Tibial artery (tissue), 4 donors: ENCODE measurements at regions not wholly inside any gene's neighbourhood (a gene's known extent, or its start where the extent isn't known, plus 50 kb on each side); places are given as distances from the start of the nearest gene placed in this dataset.

Source experiments
- DNase-seq, 2 donors: peaks; one replicate each; pipeline ENCODE4 v3.0.0-alpha.2; 2019
- H3K27ac ChIP-seq, 2 donors: fragments of 200-600 bp; sonication (generic) in 1 of 2; 1 replicate in 1 of 2; 2 replicates in 1 of 2; pipeline ENCODE4 v1.5.1; 2018 to 2019; ENCODE audit warnings: mild to moderate bottlenecking in 1 of 2
- H3K27me3 ChIP-seq, 2 donors: fragments of 200-600 bp; sonication (generic) in 1 of 2; one replicate each; pipeline versions ENCODE4 v1.5.1 to v1.6.0; 2016 to 2019
- H3K36me3 ChIP-seq, 3 donors: fragments of 200-600 bp; sonication (generic) in 2 of 3; one replicate each; pipeline ENCODE4 v1.5.1; 2016 to 2019; ENCODE audit warnings: mild to moderate bottlenecking in 2 of 3
- H3K4me1 ChIP-seq, 4 donors: fragments of 200-600 bp; sonication (generic) in 2 of 4; 1 replicate in 3 of 4; 2 replicates in 1 of 4; pipeline ENCODE4 v1.5.1; 2016 to 2019
- H3K4me3 ChIP-seq, 2 donors: fragments of 200-600 bp; sonication (generic) in 1 of 2; 1 replicate in 1 of 2; 2 replicates in 1 of 2; pipeline ENCODE4 v1.5.1; 2018 to 2019; ENCODE audit warnings: mild to moderate bottlenecking in 2 of 2
- H3K9me3 ChIP-seq, 3 donors: fragments of 200-600 bp; sonication (generic) in 1 of 3; one replicate each; pipeline ENCODE4 v1.5.1; 2016 to 2019
- CTCF ChIP-seq, 2 experiments: fragments of 200-600 bp in 1 of 2; fragments of 450-650 bp in 1 of 2; IDR thresholded peaks; one replicate each; pipeline ENCODE4 v1.5.1; 2017 to 2019; ENCODE audit warnings: antibody characterized with exemption in 2 of 2, mild to moderate bottlenecking in 1 of 2, moderate library complexity in 1 of 2
- intact Hi-C: fragments of 100-400 bp; cut with DNase I; formaldehyde crosslinking; loops from one replicate; pipeline ENCODE4 v1.15.0; 2023; ENCODE audit warnings: low total_unique reads

GRCh38 chr10:27391325-27391724 lies 112.8 kb upstream of the RAB18 start:
- Histone ChIP-seq H3K27me3 (peaks cover 0 to 8% of the 10 kb centered on the region in 2 donors), H3K27ac (no peak overlapping the region), H3K9me3 (no peaks in the 10 kb centered on the region), H3K4me1 (no peaks in the 10 kb centered on the region), H3K36me3 (no peaks in the 10 kb centered on the region), H3K4me3 (no peak overlapping the region)
- DNase-seq: no peak
- intact Hi-C loops: no loop called here
- no peak for TF ChIP-seq CTCF (IDR thresholded peaks at IDR 0.05)

DNA sequence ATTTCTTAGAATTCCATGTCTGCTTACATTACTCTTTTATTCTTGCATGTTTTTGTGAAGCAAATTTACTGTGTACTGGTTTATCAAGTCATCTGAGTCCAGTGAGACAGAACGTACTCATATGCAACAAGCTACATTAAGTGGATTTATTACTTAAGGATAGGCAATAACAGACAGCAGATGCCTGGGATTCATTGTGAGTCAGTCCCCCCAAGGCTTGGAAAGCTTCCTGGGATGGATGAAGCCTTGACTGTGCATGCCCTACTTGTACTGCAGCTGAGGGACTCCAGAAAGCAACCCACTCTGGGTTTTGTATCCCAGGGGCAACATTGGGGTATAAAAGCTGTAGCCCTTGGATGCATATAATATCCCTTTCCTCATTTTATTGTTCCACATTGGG lies 113.4 kb upstream of the RAB18 start:
- Histone ChIP-seq H3K27me3 (peaks cover 0 to 8% of the 10 kb centered on the region in 2 donors), H3K36me3 (no peaks in the 10 kb centered on the region), H3K4me3 (no peak overlapping the region), H3K4me1 (no peaks in the 10 kb centered on the region), H3K27ac (no peak overlapping the region), H3K9me3 (no peaks in the 10 kb centered on the region)
- no peak for TF ChIP-seq CTCF (IDR thresholded peaks at IDR 0.05)
- no peak for DNase-seq
- intact Hi-C loops: no loop called here

GRCh38 chr10:27388761-27389399 lies 115.2 kb upstream of the RAB18 start:
- H3K27ac ChIP-seq: no peak overlapping the region
- H3K4me1 ChIP-seq: no peaks in the 10 kb centered on the region
- H3K4me3 ChIP-seq: no peak overlapping the region
- DNase-seq: peak in 1 of 2 donors; percentile 35
- H3K9me3 ChIP-seq: no peaks in the 10 kb centered on the region
- peaks cover 0 to 5% of the 10 kb centered on the region in 2 donors for H3K27me3 ChIP-seq
- no peak for TF ChIP-seq CTCF (IDR thresholded peaks at IDR 0.05)
- intact Hi-C loops: no loop called here
- no peaks in the 10 kb centered on the region for H3K36me3 ChIP-seq

DNA sequence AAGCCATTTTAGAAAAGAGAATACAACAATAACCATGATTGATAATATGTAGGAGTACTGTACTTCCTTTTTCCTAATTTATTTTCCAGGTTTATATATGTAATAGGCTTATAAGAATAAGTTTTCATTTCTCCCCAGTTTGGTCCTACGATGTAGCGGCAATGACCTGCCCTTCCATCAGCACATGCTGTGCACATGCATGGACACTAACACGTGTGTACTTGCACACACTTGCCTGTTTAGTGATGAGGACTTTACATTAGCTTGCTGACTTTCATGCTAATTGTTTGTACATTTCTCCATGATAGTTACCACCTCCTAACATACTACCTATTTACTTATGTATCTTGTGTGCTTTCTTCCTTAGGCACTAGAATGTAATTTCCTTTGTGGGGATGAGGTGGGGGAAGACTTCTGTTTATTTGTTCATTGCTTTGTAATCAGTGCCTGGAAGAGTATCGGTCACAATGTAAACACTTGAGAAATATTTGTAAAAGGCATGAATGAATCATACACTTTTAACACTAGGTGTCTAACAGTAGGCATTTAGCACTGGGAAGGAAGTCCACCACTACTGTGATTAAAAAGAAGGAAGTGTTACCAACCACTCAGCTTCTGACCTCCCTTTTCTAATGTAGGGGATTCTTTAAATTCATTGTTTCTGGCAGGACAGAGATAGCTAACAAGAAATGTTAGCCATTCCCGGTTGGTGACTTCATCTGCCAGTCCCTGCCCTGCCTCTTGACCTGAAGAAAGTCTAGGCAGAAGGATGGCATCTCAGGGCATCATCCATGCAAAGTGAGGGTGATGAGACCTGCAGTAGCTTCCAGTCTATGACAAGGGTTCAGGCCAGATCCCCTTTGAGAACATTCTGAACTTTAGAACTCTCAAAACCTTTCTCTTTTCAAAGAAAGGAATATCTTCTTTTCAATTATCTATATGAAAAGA lies 120.2 kb upstream of the RAB18 start:
- H3K9me3 ChIP-seq: no peaks in the 10 kb centered on the region
- no peak overlapping the region for H3K4me3 ChIP-seq
- TF ChIP-seq CTCF (IDR thresholded peaks at IDR 0.05): no peak
- H3K27me3 ChIP-seq: peaks cover 0 to 6% of the 10 kb centered on the region in 2 donors
- H3K4me1 ChIP-seq: no peaks in the 10 kb centered on the region
- H3K27ac ChIP-seq: no peak overlapping the region
- DNase-seq: no peak
- intact Hi-C loops: no loop called here
- H3K36me3 ChIP-seq: no peaks in the 10 kb centered on the region

GRCh38 chr10:27382176-27382575 lies 121.9 kb upstream of the RAB18 start:
- TF ChIP-seq CTCF (IDR thresholded peaks at IDR 0.05): no peak
- intact Hi-C loops: no loop called here
- Histone ChIP-seq H3K9me3 (no peaks in the 10 kb centered on the region), H3K27me3 (peaks cover 0 to 6% of the 10 kb centered on the region in 2 donors), H3K4me3 (no peak overlapping the region), H3K36me3 (no peaks in the 10 kb centered on the region), H3K27ac (no peak overlapping the region), H3K4me1 (no peaks in the 10 kb centered on the region)
- no peak for DNase-seq
